MM.1S (cell line): ENCODE measurements at regions not wholly inside any gene's neighbourhood (a gene's known extent, or its start where the extent isn't known, plus 50 kb on each side); places are given as distances from the start of the nearest gene placed in this dataset.

Source experiments
- CTCF ChIP-seq: fragments of 300-600 bp; sonication (generic); IDR thresholded peaks from 2 replicates; pipeline ENCODE4 v1.5.1; 2016; ENCODE audit warnings: antibody characterized with exemption, low read length, mixed read lengths
- EZH2 ChIP-seq: fragments of 300-600 bp; sonication (generic); optimal IDR thresholded peaks from 2 replicates; pipeline ENCODE3; 2017; ENCODE audit warnings: low read depth, mild to moderate bottlenecking, antibody characterized with exemption, low read length, mixed read lengths
- EZH2phosphoT487 ChIP-seq: fragments of 300-600 bp; sonication (generic); IDR thresholded peaks from 2 replicates; pipeline ENCODE4 v1.6.1; 2018; ENCODE audit warnings: antibody characterized with exemption, low read length

DNA sequence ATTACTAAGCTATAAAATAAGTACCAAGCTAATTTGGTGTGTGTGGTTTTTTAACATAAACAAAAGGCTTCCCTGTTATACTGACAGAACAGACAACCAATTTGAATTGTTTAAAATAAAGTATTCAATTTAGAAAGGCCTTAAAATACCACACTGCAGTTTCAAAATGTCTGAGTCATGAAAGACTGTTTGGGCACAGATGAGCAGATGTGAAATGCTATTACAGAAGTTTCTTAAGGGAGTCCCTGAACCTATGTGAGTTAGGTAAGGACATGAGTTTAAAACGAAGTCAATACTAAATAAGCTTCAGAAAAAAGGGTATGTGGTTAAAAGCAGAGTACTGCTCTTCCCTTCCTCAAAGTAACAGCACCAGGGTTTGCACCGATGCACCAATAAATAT, 69.7 kb upstream of the SETMAR start:
- TF ChIP-seq CTCF (no peak), EZH2 (no peak), EZH2phosphoT487 (no peak)
